NB4 (cell line): ENCODE measurements at regions not wholly inside any gene's neighbourhood (a gene's known extent, or its start where the extent isn't known, plus 50 kb on each side); places are given as distances from the start of the nearest gene placed in this dataset.

Source experiments
- DNase-seq: peaks from one replicate; pipeline ENCODE4 v3.0.0; 2010; ENCODE audit warnings: low read depth
- H3K4me3 ChIP-seq: one replicate; pipeline ENCODE4 v1.5.1; 2011; ENCODE audit warnings: mild to moderate bottlenecking, low read depth, low read length, moderate library complexity
- MYC ChIP-seq: IDR thresholded peaks from 2 replicates; pipeline ENCODE4 v1.6.1; 2011; ENCODE audit warnings: low read depth, low read length
- POLR2A ChIP-seq: IDR thresholded peaks from 2 replicates; pipeline ENCODE4 v1.6.1; 2011; ENCODE audit warnings: mild to moderate bottlenecking; ENCODE audit not compliant: insufficient read length; ENCODE audit errors: extremely low read depth
- TF ChIP-seq, protein P1 (sequence below): IDR thresholded peaks from one replicate; pipeline ENCODE4 v1.5.1; 2012; ENCODE audit warnings: low read depth, low read length
- TF ChIP-seq, protein P2 (sequence below): IDR thresholded peaks from 2 replicates; pipeline ENCODE4 v1.6.1; 2011; ENCODE audit warnings: low read depth, low read length

DNA sequence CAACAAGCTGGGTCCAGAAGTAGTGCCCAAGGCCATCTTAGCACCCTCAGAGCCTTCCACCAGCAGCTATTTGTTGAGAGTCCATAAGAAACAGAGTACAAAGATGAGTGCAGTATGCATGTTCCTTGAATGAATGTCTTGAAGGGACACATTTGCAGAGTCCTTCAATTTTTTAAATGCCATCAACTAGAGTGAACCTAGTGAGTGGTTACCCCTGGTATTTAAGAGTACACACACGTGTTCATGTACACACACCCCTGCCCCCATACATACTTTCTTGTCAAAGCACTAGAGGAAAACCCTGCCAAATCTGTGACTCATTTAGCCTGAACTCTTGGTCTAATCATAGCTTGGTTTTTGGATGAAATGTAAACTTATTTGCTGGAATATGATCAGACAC, 84.5 kb upstream of the GALNT15 start:
- no peak for DNase-seq
- TF ChIP-seq MYC (no peak), POLR2A (no peak)
- TF ChIP-seq, protein P1, sequence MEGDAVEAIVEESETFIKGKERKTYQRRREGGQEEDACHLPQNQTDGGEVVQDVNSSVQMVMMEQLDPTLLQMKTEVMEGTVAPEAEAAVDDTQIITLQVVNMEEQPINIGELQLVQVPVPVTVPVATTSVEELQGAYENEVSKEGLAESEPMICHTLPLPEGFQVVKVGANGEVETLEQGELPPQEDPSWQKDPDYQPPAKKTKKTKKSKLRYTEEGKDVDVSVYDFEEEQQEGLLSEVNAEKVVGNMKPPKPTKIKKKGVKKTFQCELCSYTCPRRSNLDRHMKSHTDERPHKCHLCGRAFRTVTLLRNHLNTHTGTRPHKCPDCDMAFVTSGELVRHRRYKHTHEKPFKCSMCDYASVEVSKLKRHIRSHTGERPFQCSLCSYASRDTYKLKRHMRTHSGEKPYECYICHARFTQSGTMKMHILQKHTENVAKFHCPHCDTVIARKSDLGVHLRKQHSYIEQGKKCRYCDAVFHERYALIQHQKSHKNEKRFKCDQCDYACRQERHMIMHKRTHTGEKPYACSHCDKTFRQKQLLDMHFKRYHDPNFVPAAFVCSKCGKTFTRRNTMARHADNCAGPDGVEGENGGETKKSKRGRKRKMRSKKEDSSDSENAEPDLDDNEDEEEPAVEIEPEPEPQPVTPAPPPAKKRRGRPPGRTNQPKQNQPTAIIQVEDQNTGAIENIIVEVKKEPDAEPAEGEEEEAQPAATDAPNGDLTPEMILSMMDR = no peak
- TF ChIP-seq, protein P2, sequence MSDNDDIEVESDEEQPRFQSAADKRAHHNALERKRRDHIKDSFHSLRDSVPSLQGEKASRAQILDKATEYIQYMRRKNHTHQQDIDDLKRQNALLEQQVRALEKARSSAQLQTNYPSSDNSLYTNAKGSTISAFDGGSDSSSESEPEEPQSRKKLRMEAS = no peak
- no peak overlapping the region for H3K4me3 ChIP-seq

- DNase-seq = no peak
- TF ChIP-seq, protein P1 = no peak
- TF ChIP-seq, protein P2 = no peak
- H3K4me3 ChIP-seq = no peak overlapping the region
Observed at GRCh38 chr3:16090706-16091105, 83.8 kb upstream of the GALNT15 start.

- H3K4me3 ChIP-seq = no peak overlapping the region
- DNase-seq = no peak
- TF ChIP-seq MYC (no peak), POLR2A (no peak)
- TF ChIP-seq, protein P2 = no peak
- TF ChIP-seq, protein P1 = no peak
Observed at GRCh38 chr3:16092923-16093322, 81.6 kb upstream of the GALNT15 start.

GRCh38 chr3:16101295-16102186, 72.9 kb upstream of the GALNT15 start:
- TF ChIP-seq MYC (no peak), POLR2A (no peak)
- TF ChIP-seq, protein P1 = no peak
- TF ChIP-seq, protein P2 = no peak
- no peak for DNase-seq
- H3K4me3 ChIP-seq = no peak overlapping the region

DNA sequence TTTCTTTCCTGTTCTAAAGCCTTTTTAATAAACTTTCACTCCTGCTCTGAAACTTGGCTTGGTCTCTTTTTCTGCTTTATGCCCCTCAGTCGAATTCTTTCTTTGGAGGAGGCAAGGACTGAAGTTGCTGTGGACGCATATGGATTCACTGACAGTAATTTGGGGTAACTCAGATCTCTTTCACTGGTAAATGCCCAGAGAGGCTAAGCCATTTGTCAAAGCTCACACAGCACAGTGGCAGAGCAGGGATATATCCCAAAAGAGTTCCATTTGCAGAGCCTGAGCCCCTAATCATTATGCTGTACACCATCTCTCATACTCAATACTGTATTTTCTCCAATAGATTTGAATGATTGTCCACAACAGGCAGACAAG, 72.3 kb upstream of the GALNT15 start:
- no peak for DNase-seq
- TF ChIP-seq POLR2A (no peak), MYC (no peak)
- TF ChIP-seq, protein P1 = no peak
- TF ChIP-seq, protein P2 = no peak
- H3K4me3 ChIP-seq = no peak overlapping the region
